DMS53 (cell line): ENCODE measurements at regions not wholly inside any gene's neighbourhood (a gene's known extent, or its start where the extent isn't known, plus 50 kb on each side); places are given as distances from the start of the nearest gene placed in this dataset.

Experiments used
- DNase-seq: peaks from one replicate; lab custom pipeline; 2025; lab: John Stamatoyannopoulos, UW

DNA sequence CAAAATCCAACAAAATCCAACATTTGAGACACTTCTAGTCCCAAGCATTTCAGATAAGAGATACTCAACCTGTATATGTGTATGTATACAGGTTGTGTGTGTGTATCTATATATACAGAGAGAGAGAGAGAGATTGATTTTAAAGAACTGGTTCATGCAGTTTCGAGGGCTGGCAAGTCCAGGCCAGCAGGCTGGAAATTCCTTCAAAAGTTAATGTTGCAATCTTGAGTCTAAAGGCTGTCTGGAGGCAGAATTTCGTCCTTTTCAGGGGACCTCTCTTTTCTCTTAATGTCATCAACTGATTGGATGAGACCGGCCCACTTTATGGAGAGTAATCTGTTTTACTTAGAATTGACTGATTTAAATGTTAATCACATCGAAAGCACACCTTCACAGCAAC lies 199.6 kb upstream of the IL12A start:
- no peak for DNase-seq

GRCh38 chr3:159789742-159790635 lies 198.6 kb upstream of the IL12A start:
- DNase-seq = no peak

- no peak for DNase-seq
Observed at GRCh38 chr3:159791336-159791735, 197.3 kb upstream of the IL12A start.

- DNase-seq = no peak
Observed at GRCh38 chr3:159792070-159792469, 196.6 kb upstream of the IL12A start.

DNA sequence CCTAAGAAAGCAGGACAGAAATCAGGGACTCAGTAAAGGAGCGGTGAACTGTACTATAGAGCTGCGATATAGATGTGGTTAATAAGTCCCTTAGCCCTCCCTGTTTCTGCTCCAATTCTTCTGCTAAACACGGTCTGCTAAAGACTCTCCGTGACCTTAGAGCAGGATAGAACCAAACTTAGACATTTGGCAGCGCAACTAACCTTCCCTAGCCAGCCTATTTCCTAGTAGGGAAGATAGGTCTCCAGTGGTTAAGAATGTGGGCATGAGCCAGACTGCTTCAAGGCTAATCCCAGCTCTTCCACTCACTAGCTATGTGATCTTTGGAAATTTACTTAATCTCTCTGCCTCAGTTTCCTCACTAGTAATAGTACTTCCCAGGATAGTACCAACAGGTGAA lies 193.6 kb upstream of the IL12A start:
- DNase-seq = no peak

GRCh38 chr3:159795681-159796175 lies 192.9 kb upstream of the IL12A start:
- DNase-seq = no peak

DNA sequence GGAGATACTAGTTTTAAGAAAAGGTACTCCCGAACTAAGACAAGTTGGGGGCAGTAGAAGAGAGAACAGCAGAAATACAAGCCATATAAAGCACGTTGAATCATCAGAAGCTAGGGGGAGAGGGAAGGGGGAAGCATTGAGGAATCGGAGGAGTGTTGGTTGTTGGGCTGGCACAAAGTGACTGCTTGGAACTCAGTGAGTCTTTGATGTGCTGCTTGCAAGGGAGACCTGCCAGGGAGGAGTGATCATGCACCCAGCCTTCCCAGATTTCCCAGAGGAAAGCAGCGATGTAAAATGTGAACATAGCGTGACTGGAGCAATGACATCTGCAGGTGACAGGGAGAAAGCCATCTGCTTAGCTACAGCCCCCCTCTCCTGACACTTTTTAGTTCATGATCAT lies 192.4 kb upstream of the IL12A start:
- DNase-seq = no peak

DNA sequence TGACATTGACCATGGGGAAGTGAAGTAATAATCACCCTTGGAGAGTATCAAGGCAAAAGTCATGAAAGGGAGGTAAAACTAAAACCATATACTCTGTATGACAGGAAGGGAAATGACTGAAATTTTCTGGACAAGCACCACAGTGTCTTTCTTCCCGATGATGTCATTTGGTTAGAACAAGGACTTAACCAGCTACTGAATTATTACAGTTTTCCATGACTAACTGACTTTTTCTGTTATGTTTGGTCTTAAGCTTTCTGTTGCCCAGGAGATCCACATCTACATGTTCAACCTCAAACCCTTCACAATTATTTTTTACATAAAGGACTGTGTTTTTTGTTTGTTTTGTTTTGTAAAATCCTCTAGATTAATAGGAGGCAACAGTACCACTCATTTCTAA lies 191.9 kb upstream of the IL12A start:
- DNase-seq = peak; percentile 26

- no peak for DNase-seq
Observed at GRCh38 chr3:159797771-159798170, 190.9 kb upstream of the IL12A start.

DNA sequence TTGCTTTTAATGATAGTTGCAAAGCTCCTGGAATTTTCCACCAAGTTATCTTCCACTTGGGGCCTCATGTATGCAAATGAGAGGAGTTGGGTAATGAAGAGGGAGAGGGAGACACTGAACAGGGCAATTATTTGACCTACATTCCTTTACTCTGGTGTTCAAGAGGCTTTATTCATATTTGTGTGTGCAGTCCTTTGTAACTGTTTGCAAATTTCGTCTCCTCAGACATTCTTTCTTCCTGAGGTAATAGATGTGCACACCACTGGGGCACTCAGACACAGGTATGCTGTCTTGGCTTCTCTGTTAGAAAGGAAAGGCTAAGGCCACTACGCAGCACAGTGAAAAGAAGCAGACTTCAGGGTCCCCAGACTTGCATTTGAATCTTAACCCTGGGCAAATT lies 189.7 kb upstream of the IL12A start:
- no peak for DNase-seq

DNA sequence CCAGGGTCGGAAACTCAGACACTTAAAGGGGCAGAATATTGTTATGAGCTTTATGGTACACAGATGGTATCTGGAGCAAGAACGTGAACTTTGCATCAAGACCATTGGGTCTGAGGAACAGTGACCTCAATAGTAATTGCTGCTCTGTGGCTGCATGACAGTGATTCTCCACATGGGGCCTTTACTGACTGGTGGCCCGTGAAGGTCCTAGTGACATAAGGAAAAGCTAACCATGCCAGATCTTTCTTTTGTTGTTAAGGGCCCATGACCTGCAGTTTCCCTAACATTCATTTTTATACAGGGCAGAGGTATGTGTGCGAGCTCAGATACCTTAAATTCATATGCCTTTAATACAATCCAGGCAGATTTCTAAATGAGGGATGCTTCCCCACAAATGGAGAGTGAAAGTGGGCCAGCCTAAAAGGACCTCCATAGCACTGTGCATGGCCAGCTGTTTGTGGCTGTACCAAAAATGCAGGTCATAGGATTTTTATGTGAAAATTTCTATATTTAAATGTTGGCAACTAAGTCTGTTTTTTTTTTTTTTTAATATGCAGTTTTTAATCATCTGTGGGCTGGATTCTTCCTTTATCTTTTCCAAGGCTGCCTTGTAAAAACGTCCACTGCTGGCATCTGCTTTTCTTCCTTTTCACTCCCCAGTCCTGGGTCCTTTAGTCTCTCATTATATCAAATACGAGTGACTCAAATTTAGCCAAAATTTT lies 188.0 kb upstream of the IL12A start:
- DNase-seq = peak; percentile 6

DNA sequence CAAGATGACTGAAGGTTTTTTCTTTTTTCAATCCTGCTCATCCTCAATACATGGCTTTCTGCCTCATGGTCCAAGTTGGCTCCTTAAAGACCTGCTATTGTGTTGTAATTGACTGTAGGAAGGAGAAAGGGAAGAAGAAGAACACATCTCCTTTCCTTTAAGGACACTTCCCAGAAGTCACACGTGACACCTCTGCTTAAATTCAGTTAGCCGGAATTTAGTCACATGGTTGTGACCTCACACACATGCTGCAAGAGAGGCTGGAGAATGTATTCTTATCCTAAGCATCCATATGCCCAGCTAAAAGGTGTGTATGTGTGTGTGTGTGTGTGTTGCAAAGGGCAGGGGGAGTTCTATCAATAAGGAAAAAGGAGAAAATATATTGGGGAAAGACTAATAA lies 185.8 kb upstream of the IL12A start:
- DNase-seq = no peak

DNA sequence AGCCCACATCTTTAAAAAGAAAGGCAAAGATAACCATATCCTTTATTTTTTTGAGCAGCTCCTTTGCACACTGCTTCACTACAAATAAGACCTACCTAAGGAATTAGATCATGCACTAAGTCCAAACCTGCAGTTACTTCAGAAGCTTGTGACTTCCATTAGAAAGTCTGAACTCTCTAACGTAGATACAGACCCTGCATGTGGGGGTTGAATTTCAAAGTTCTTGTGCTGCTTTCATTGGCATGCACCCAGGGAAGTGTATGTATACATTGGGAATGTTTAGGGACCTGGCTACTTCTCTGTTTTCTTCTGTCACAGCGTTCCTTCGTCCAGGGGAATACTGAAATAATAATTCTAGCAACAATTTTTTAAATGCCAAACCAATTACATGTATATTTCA lies 185.2 kb upstream of the IL12A start:
- no peak for DNase-seq

GRCh38 chr3:159804726-159805410 lies 183.8 kb upstream of the IL12A start:
- peak; percentile 89 for DNase-seq

DNA sequence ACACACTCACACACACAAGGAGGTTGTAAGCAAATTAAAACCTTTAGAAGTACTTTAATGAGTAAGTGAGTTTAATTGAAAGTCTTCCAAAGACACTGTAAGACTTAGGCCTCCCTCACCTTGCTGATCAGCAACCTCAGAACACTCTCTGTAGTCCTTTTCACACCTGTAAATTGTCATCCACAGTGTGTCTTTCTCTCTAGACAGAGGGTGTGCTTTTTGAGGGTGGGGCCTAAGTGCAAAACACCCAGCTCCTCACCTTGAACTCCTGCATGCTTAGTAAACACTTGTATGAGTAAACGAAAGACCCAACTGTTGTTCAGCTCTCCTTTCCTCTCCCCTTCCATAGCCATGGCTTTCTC lies 183.2 kb upstream of the IL12A start:
- no peak for DNase-seq

DNA sequence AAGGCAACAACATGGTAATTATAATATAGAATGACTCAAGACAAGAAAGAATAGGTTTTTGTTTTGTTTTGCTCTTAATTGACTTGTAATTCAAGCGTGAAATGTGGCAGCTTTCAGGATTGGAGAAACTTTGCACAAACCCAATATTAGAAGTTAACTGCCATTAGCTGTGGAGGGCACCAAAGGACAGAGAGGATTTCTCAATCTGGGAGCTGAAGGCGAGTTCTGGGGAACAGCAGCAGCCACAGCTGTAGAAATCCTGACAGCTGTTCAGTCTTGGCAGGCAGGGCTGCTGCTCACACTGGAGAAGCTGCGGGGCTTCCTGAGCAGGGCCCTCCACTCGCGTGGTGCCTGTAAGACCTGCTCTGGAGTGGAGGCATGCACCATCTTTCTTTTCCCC lies 182.2 kb upstream of the IL12A start:
- no peak for DNase-seq

DNA sequence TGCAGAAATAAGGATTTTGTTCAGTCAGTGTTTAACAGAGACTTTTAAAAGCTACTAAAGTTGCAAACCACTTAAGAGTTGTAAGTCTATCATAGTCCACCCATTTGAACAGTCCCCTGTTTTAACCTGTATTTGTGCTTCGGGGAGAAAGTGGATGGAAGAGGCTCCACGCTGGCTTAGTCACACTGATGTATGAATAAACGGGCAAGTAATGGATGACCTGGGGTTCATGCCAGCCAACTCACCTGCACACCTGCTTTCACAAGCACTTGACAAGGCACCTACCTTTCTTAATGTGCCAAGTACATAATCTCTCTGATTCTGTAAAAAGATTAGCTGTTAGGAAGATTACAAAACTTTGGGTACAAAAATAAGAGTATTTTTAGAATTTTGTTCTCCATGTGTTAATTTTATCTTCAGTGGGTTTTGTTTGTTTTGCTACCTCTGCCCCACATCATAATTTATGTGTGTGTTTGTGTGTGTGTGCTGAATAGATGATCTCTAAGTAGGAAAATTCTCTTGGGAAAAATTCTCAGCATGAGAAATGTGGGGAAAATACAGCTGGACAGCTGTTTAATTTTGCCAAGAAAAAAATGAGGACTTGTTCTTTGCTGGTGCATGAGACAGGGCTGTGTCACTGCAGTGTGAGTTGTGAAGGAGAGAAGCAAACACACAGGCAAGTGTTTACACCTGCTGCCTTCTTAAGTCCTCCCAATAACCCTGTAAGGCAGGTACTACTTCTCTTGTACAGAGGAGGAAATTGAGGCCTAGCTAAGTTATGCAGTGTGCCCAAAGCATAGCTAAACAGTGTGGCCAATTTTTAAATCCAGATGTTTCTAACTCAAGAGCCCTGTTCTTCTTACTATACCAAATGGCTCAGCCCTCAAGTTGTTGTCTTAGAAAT lies 181.2 kb upstream of the IL12A start:
- DNase-seq = peak; percentile 51

DNA sequence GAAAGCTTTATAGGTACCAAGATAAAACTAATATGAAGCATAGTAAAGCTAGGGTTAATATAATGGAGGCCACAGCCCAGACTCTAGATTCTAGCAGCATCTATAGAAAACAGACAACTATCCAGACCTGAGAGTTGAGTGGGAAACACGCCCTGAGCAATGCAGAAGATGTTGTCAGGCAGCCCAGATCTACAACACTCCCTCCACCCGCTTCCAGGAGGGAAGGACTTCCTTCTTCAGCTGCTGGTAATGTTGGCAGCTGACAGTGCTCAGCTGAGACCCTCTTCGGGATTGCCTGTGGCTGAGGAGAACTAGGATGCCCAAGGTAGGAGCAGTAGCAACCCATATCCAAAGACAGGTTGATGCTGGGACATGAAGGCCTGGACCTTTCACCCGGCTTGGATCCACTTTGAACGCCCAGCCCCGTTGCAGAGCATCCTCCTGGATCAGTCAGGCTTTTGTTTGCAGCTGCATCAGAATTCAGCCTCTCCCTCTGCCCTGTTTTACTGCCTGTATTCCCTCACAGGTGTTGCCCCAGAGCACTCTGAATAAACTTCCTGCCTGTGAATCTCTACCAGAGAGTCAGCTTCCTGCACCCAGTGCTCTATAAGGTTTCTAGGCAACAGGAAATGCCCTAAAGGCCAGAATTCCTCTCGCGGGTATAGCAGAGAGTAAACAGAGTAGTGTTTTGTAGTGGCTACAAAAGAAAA lies 174.7 kb upstream of the IL12A start:
- DNase-seq = peak; percentile 89

DNA sequence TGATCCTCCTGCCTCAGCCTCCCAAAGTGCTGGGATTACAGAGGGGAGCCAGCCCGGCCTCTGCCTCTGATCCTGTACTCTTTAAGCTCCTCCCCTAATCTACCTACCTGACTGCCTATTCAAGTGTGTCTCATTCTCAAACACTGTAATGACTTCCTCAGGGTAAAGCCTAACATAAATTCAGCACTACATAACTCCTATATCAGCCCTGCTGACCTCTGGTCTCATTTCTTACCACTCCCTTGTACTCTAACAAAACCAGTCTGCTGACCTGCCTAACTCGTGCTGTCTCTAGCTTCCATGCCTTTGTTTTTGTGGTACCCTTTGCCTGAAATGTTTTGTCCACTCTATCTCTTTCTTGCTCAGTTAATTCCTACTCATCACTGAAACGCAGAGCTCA lies 172.1 kb upstream of the IL12A start:
- no peak for DNase-seq

- DNase-seq = no peak
Observed at GRCh38 chr3:159817126-159817525, 171.5 kb upstream of the IL12A start.

GRCh38 chr3:159817571-159817970 lies 171.1 kb upstream of the IL12A start:
- DNase-seq = no peak
